Anterior cingulate cortex (tissue), 58 donors: ENCODE measurements at regions not wholly inside any gene's neighbourhood (a gene's known extent, or its start where the extent isn't known, plus 50 kb on each side); places are given as distances from the start of the nearest gene placed in this dataset.
"Not testable (repeated sequence)": the region's sequence is repeated elsewhere in the genome, so short reads cannot be mapped to it uniquely, and the experiment has no call there.

Experiments used
- DNase-seq, 58 donors: peaks; one replicate each; lab custom pipeline; 2025; lab: John Stamatoyannopoulos, UW

- DNase-seq: no peak
These were observed 280.0 kb upstream of the ID4 start for GRCh38 chr6:19557191-19557590.

GRCh38 chr6:19558201-19558600 is 279.0 kb upstream of the ID4 start:
- DNase-seq: no peak

- no peak for DNase-seq
These were observed 278.2 kb upstream of the ID4 start for GRCh38 chr6:19558934-19559333.

GRCh38 chr6:19562468-19562867 is 274.7 kb upstream of the ID4 start:
- DNase-seq: no peak

GRCh38 chr6:19569563-19569962 is 267.6 kb upstream of the ID4 start:
- no peak for DNase-seq

- DNase-seq: no peak
These were observed 266.0 kb upstream of the ID4 start for GRCh38 chr6:19571176-19571575.

- DNase-seq: no peak
These were observed 258.7 kb upstream of the ID4 start for GRCh38 chr6:19578481-19578880.

GRCh38 chr6:19584207-19584606 is 253.0 kb upstream of the ID4 start:
- DNase-seq: not testable (repeated sequence)

- DNase-seq: peak in 1 of 58 donors; percentile 2
These were observed 249.8 kb upstream of the ID4 start for GRCh38 chr6:19587238-19587942.

GRCh38 chr6:19590501-19591131 is 246.6 kb upstream of the ID4 start:
- no peak for DNase-seq

GRCh38 chr6:19597809-19598320 is 239.3 kb upstream of the ID4 start:
- no peak for DNase-seq

GRCh38 chr6:19599796-19600464 is 237.2 kb upstream of the ID4 start:
- DNase-seq: no peak

GRCh38 chr6:19602434-19603013 is 234.6 kb upstream of the ID4 start:
- DNase-seq: no peak

GRCh38 chr6:19603721-19604120 is 233.4 kb upstream of the ID4 start:
- peak in 3 of 58 donors; percentile 2 to 17 (median 2) for DNase-seq

GRCh38 chr6:19605624-19606023 is 231.5 kb upstream of the ID4 start:
- no peak for DNase-seq

- DNase-seq: no peak
These were observed 228.6 kb upstream of the ID4 start for GRCh38 chr6:19608546-19608945.

- no peak for DNase-seq
These were observed 227.1 kb upstream of the ID4 start for GRCh38 chr6:19609972-19610641.

- DNase-seq: not testable (repeated sequence)
These were observed 224.3 kb upstream of the ID4 start for GRCh38 chr6:19612672-19613466.

GRCh38 chr6:19613678-19614077 is 223.5 kb upstream of the ID4 start:
- DNase-seq: no peak

GRCh38 chr6:19616022-19616421 is 221.1 kb upstream of the ID4 start:
- DNase-seq: no peak
